GM06990 (cell line): ENCODE measurements at regions not wholly inside any gene's neighbourhood (a gene's known extent, or its start where the extent isn't known, plus 50 kb on each side); places are given as distances from the start of the nearest gene placed in this dataset.

ENCODE experiments used
- DNase-seq: peaks from one replicate; pipeline ENCODE4 v3.0.0-alpha.2; 2011; ENCODE audit not compliant: insufficient read length; ENCODE audit errors: extremely low read depth
- H3K27me3 ChIP-seq: replicated peaks from 2 replicates; pipeline ENCODE4 v1.6.0; 2011; ENCODE audit warnings: low read length; ENCODE audit not compliant: control insufficient read depth, insufficient read depth
- H3K36me3 ChIP-seq: 2 replicates; pipeline ENCODE4 v1.5.1; 2011; ENCODE audit warnings: low read length; ENCODE audit not compliant: control insufficient read depth, insufficient read depth
- H3K4me3 ChIP-seq: replicated peaks from 2 replicates; pipeline ENCODE4 v1.5.1; 2011; ENCODE audit warnings: low read depth, mild to moderate bottlenecking, control low read depth, low read length
- CTCF ChIP-seq: IDR thresholded peaks from 2 replicates; pipeline ENCODE4 v1.5.1; 2011; ENCODE audit warnings: low read length, control low read depth, mild to moderate bottlenecking, inconsistent platforms; ENCODE audit not compliant: insufficient read depth, poor library complexity, severe bottlenecking

- DNase-seq, result no peak
- no peaks in the 10 kb centered on the region for H3K36me3 ChIP-seq
- H3K4me3 ChIP-seq, result no peak overlapping the region
- TF ChIP-seq CTCF, result no peak
- peaks cover 2% of the 10 kb centered on the region for H3K27me3 ChIP-seq
Measured at GRCh38 chr10:4254101-4254994, 469.3 kb upstream of the KLF6 start.

GRCh38 chr10:4252701-4253100, 467.7 kb upstream of the KLF6 start:
- Histone ChIP-seq H3K27me3 (no peaks in the 10 kb centered on the region; the same call in 1 of the 2 replicates), H3K36me3 (no peaks in the 10 kb centered on the region), H3K4me3 (no peak overlapping the region)
- DNase-seq, result no peak
- no peak for TF ChIP-seq CTCF

GRCh38 chr10:4250587-4250887, 465.5 kb upstream of the KLF6 start:
- Histone ChIP-seq H3K27me3 (no peaks in the 10 kb centered on the region; the same call in 1 of the 2 replicates), H3K36me3 (no peaks in the 10 kb centered on the region), H3K4me3 (no peak overlapping the region)
- DNase-seq, result no peak
- TF ChIP-seq CTCF, result no peak

GRCh38 chr10:4249841-4250586, 465.0 kb upstream of the KLF6 start:
- no peak overlapping the region for H3K4me3 ChIP-seq
- DNase-seq, result no peak
- no peaks in the 10 kb centered on the region for H3K36me3 ChIP-seq
- no peaks in the 10 kb centered on the region; the same call in 1 of the 2 replicates for H3K27me3 ChIP-seq
- TF ChIP-seq CTCF, result no peak

DNA sequence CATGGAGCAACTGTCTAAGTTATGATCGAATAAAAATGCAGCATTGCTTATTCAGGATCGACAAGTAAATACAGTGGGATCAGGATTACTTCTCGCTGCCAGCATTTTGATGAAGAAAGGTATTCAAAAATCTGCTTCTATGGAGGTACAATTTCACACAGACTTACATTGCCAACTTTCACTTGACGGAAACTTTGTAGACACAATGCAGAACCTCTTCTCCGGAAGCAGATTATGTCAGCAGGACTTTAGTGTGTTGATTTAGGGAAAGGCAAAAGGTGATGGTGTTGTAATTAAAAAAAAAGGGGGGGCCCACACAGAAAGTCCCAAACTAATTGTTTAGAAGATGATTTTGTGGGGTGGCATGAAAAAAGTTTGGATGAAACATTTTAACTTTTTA, 462.4 kb upstream of the KLF6 start:
- Histone ChIP-seq H3K36me3 (no peaks in the 10 kb centered on the region), H3K27me3 (no peaks in the 10 kb centered on the region; the same call in 1 of the 2 replicates), H3K4me3 (no peak overlapping the region)
- no peak for DNase-seq
- TF ChIP-seq CTCF, result no peak
